Activated gamma-delta T cell (primary cell): ENCODE measurements at regions not wholly inside any gene's neighbourhood (a gene's known extent, or its start where the extent isn't known, plus 50 kb on each side); places are given as distances from the start of the nearest gene placed in this dataset.

Experiments used
- DNase-seq: peaks from one replicate; lab custom pipeline; 2025; lab: John Stamatoyannopoulos, UW

GRCh38 chr5:98604721-98605425 lies 168.6 kb upstream of the RGMB start:
- DNase-seq, result no peak

- no peak for DNase-seq
Measured at GRCh38 chr5:98605426-98605825, 168.0 kb upstream of the RGMB start.

GRCh38 chr5:98606961-98607360 lies 166.5 kb upstream of the RGMB start:
- no peak for DNase-seq

DNA sequence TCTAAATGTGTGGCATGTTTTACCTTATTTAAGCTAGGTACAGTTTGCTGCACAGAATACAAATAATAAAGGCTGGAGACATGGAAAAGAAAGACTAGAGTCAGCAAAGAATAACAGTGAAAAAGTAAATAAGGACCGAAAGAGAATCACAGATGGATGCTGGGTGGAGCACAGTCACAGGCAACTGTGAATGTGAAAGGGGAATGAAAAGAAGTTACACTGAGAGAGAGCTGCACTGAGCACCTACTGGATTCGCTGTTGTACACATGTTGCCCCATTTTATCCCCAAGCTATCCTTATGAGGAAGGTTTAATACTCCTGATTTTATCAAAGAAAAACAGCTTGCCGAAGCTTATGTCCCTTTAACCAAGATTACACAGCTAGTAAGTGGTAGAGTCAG lies 165.4 kb upstream of the RGMB start:
- no peak for DNase-seq

GRCh38 chr5:98614341-98614740 lies 159.1 kb upstream of the RGMB start:
- DNase-seq, result no peak

GRCh38 chr5:98621821-98622220 lies 151.6 kb upstream of the RGMB start:
- DNase-seq, result no peak

GRCh38 chr5:98624145-98624880 lies 149.2 kb upstream of the RGMB start:
- DNase-seq, result no peak

DNA sequence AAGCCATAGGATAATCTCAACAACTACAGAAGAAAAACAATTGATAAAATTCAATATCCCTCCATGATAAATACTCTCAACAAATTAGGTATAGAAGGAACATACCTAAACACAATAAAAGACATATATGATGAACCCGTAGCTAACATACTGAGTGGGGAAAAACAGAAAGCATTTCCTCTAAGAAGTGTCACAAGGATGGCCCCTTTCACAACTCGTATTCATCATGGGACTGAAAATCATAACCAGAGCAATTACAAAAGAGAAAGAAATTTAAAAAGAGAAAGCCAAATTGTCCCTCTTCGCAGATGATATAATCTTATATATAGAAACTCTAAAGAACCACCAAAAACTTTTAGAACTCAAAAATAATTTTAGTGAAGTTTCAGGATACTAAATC lies 146.3 kb upstream of the RGMB start:
- DNase-seq, result no peak

- no peak for DNase-seq
Measured at GRCh38 chr5:98630621-98631020, 142.8 kb upstream of the RGMB start.

DNA sequence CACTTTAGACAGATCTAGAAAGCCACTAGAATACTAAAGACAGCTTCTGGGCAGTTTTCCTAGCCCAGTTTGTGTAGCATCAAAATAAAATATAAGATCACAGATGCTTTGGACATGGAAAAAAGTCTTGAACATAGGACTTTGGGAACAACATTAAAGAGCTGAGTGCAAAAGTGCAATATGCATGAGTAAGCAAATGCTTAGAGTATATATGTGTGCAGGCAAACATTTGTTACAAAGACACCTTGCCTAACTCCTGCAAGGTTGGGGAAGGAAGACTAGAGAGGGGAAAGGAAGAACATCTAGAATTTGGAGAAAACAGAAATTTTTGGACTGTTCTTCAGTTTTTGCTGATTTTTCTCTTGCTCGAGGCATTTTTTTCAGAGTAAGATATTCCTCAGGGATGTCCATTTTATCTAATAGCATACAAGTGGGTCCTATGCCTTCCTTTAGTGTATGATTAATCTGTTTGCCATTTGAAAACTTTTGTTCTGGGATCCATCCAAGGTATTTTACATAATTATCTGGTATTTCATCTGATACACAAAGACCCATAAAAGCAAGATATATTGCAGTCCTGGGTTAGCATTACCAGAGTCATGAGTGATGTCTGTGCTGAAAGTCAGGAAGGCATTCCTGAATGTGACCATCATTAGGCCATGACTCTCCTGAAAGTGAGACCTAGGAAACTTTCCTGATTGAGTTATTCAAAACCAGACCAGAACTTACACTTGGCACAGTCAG lies 142.0 kb upstream of the RGMB start:
- DNase-seq, result no peak

DNA sequence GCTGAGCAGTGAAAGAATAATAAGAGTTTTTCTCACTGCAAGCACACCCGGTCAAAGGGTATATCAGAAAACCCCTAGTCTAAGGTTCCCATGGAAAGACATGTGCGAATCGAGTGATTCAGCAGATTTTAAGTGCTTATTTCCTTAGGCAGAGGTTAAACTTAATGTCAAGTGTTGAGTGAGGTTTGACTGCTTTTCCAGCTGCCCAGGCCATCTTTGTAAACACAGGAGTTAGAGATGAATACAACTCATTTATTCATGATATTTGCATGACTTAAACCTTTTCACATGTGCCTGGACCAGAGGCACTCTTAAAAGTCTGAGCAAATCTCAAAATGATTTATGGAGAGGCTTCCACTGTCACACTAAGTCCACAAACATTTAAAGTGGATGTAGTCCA lies 137.8 kb upstream of the RGMB start:
- DNase-seq, result no peak

- no peak for DNase-seq
Measured at GRCh38 chr5:98637116-98637515, 136.3 kb upstream of the RGMB start.

GRCh38 chr5:98637557-98637956 lies 135.9 kb upstream of the RGMB start:
- DNase-seq, result no peak

GRCh38 chr5:98638111-98638510 lies 135.4 kb upstream of the RGMB start:
- no peak for DNase-seq

DNA sequence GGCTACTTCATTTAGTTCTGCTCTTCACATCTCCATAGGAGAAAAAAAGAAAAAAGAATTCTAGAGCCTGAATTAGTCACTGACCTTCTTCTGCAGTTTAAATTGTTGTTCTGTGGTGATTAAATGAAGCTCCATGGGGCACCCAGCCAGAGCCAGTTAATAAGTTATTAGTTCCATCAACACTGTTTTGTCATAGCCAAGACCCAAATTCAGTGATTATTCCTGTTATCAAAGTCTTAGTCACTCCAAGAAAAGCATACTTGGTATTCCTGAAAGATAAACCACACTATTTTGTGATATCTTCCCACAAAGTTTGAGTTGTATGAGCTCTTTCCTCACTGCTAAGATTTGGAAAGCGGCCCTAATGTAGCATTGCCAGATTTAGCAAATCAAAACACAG lies 134.8 kb upstream of the RGMB start:
- no peak for DNase-seq

- no peak for DNase-seq
Measured at GRCh38 chr5:98639274-98639673, 134.2 kb upstream of the RGMB start.

DNA sequence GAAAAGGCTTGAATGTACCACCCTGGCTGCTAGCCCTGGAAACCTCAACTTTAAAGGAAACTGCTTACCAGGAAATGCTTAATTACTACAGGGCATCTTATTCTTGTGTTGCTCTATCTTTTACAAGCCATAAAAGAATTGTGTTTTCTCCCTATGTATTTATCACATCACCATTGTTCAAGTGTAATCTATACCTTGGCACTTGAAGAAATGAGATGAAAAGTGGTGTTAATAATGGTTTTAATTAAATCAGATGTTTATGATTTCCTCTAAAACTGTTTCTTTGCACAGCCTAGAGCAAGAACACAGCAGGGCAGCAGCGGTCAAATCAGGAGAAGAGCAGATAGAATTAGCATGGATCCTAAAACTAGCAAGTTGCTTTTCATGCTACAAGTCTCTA lies 131.8 kb upstream of the RGMB start:
- DNase-seq, result no peak

DNA sequence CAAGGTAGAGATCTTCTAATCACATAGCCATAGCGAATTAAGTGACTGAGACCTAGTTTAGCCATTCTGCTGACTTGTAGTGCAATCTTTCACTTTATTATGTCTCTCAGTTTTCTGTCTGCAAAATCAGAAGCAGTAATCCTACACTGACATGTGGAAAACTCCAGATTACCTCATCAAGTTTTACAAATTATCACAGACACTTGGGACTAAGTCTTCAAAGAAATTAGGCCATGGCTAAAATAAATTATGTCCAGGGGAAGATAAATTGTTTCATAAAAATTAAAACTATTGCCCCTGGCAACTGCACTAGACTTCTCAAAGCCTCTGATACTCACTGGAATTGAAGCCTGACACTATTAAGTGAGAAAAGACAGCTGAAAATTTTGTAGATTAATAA lies 129.9 kb upstream of the RGMB start:
- DNase-seq, result no peak

DNA sequence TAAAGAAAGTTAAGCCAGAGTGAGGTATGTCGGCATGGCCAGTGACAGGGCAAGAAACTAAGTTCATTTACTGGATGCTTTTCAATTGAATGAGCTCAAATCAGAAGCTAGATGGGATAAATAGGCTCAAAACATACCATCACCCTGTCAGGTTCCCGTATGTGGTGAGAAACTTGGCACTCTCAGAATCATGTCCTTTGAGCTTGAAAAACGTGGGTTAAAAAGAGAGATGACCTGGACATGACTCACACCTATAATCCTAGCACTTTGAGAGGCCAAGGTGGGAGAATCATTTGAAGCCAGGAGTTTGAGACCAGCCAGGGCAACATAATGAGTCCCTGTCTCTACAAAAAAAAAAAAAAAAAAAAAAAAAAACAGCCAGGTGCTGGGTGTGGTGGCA lies 121.7 kb upstream of the RGMB start:
- no peak for DNase-seq

DNA sequence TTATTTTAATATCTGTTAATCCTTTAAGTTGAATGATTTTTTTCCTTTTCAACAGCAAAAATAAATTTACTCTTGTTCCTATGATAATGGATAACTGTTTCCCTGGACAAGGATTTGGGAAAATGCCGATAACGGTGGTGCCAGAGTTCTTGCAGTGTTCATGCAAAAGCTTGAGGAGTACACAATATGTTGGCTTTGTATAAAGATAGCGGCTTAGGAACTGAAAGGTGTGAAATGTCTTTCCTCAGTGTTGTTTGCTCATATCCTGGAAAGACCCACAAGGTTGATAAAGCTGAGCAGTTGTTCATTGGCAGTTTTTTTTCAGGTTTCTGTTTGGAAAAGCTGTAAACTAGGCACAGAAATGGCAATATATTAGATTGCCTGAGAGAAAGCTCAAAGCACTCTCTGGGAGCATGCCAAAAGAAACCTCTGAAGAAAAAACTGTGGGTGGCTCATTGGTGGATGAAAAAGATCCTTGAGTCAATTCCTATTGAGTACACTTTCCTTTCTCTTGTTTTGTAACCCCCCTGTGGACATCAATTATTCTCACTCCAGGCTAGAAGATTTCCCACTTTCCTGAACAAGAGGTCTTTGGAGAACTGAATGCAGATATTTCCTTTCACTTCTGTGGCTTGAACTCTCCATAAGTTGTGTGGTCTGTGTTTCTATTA lies 117.2 kb upstream of the RGMB start:
- no peak for DNase-seq

DNA sequence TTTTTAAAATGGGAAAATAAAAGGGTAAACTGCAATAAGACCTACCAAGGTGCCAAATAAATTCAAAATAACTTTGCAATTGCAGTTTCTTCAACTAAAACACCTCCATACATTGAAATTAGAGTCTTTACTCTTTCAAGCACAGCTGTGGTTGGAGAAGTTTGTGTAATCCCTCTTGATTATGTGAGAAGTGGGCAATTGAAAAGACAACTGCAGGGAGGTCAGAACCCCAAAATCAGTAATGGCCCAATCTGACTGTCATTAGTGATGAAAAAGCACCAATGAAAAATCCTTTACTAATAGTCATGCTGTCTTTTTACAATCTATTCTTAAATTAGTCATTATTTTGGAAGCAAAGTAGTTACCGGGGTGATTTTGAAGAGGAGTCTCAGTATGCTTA lies 116.7 kb upstream of the RGMB start:
- no peak for DNase-seq

DNA sequence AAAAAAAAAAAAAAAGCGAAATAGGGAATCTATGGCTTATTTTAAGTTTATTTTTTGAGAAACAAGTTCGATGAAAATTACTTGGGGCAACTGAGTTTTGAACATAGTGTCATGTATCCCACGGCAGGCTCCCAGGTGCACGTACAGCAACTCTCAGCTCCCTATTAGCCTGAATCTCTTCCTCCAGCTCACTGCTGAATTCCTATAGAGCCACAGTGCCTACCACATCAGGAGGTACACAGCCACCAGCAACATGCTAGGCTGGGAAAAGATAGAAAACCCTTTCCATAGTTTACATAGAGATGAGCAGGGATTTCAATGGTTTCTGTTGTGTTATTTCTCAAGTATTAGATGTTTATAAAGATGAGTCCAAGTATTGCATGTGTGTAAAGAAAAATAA lies 115.9 kb upstream of the RGMB start:
- DNase-seq, result no peak

DNA sequence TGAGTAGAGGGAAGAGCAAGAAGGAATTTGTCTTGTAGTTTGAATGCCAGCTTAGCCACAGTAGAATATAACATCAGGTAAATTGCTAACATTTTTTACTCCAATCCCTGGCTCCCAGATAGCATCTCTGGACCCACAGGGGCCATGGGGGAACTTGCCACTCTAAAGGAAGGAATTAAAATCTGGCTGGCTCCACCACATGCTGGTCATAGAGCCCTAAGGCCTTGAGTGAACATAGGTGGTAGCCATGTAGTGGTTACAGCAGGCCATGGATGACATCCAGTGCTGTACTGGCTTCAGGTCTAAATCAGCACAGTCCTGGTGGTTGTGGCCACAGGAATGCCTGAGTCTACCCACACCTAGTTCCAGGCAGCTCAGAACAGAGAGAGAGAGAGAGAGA lies 109.9 kb upstream of the RGMB start:
- no peak for DNase-seq
